Fibroblast of lung (primary cell): ENCODE measurements at regions not wholly inside any gene's neighbourhood (a gene's known extent, or its start where the extent isn't known, plus 50 kb on each side); places are given as distances from the start of the nearest gene placed in this dataset.
A peak's percentile ranks its signal among the peaks of the same experiment; 100 is the strongest.

Experiments used
- DNase-seq, 2 donors: peaks; one replicate each; pipeline versions ENCODE4 v3.0.0 to v3.0.0-alpha.2; 2010; ENCODE audit warnings: low read depth in 2 of 2
- H2AFZ ChIP-seq: 2 replicates; pipeline ENCODE4 v1.5.1; 2012; ENCODE audit warnings: low read length, control low read depth, inconsistent platforms
- H3K27ac ChIP-seq: 2 replicates; pipeline ENCODE4 v1.5.1; 2011; ENCODE audit warnings: low read length, control low read depth; ENCODE audit not compliant: insufficient read depth
- H3K27me3 ChIP-seq: 2 replicates; pipeline ENCODE4 v1.5.1; 2011; ENCODE audit warnings: mild to moderate bottlenecking, low read length; ENCODE audit not compliant: control insufficient read depth, insufficient read depth
- H3K36me3 ChIP-seq: 2 replicates; pipeline ENCODE4 v1.5.1; 2011; ENCODE audit warnings: low read length; ENCODE audit not compliant: control insufficient read depth, insufficient read depth
- H3K4me1 ChIP-seq: 2 replicates; pipeline ENCODE4 v1.5.1; 2011; ENCODE audit warnings: low read length; ENCODE audit not compliant: control insufficient read depth, insufficient read depth; ENCODE audit errors: extremely low read depth
- H3K4me2 ChIP-seq: 2 replicates; pipeline ENCODE4 v1.5.1; 2011; ENCODE audit warnings: low read length, control low read depth; ENCODE audit not compliant: insufficient read depth; ENCODE audit errors: extremely low read depth
- H3K4me3 ChIP-seq, 4 experiments: fragments of 200-600 bp in 1 of 4; sonication (generic) in 1 of 4; replicated peaks in 1 of 4; 2 replicates each; pipeline ENCODE4 v1.5.1; 2011 to 2016; ENCODE audit warnings: low read length in 4 of 4, low read depth in 3 of 4, mild to moderate bottlenecking in 3 of 4, control low read depth in 2 of 4, inconsistent platforms in 1 of 4, mixed read lengths in 1 of 4; ENCODE audit not compliant: insufficient read depth in 1 of 4; ENCODE audit errors: control extremely low read depth in 1 of 4
- H3K79me2 ChIP-seq: 2 replicates; pipeline ENCODE4 v1.5.1; 2012; ENCODE audit warnings: mild to moderate bottlenecking, low read length, inconsistent platforms; ENCODE audit not compliant: control insufficient read depth, insufficient read depth
- H3K9ac ChIP-seq: 2 replicates; pipeline ENCODE4 v1.5.1; 2011; ENCODE audit warnings: mild to moderate bottlenecking, low read length, control low read depth; ENCODE audit not compliant: insufficient read depth
- H3K9me3 ChIP-seq: 2 replicates; pipeline ENCODE4 v1.5.1; 2012; ENCODE audit warnings: low read depth, low read length; ENCODE audit not compliant: control insufficient read depth, insufficient read depth
- H4K20me1 ChIP-seq: 2 replicates; pipeline ENCODE4 v1.5.1; 2011; ENCODE audit warnings: low read length; ENCODE audit not compliant: control insufficient read depth, insufficient read depth; ENCODE audit errors: extremely low read depth
- EZH2 ChIP-seq: IDR thresholded peaks from 2 replicates; pipeline ENCODE4 v1.5.1; 2012; ENCODE audit warnings: low read length, control low read depth, mild to moderate bottlenecking; ENCODE audit errors: missing control alignments
- TF ChIP-seq, protein P1 (sequence below), 2 donors: IDR thresholded peaks in 1 of 2; conservative IDR thresholded peaks in 1 of 2; 1 replicate in 1 of 2; 2 replicates in 1 of 2; pipeline ENCODE4 v1.5.1; 2011 to 2012; ENCODE audit warnings: low read length in 2 of 2, control low read depth in 1 of 2, inconsistent platforms in 1 of 2, low read depth in 1 of 2, mild to moderate bottlenecking in 1 of 2

DNA sequence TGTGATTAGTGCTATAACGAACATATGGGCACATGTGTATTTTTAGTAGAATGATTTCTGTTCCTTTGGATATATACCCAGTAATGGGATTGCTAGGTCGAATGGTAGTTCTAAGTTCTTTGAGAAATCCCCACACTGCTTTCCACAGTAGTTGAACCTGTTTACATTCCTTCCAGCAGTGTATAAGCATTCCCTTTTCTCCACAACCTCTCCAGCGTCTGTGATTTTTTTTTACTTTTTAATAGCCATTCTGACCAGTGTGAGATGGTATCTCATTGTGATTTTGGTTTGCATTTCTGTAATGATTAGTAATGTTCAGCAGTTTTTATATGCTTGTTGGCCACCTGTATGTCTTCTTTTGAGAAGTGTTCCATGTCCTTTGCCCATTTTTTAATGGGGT is 81.8 kb upstream of the SLC44A3 start:
- peak in 1 of 2 donors; percentile 59 for DNase-seq
- H3K27ac ChIP-seq, result no peak overlapping the region

DNA sequence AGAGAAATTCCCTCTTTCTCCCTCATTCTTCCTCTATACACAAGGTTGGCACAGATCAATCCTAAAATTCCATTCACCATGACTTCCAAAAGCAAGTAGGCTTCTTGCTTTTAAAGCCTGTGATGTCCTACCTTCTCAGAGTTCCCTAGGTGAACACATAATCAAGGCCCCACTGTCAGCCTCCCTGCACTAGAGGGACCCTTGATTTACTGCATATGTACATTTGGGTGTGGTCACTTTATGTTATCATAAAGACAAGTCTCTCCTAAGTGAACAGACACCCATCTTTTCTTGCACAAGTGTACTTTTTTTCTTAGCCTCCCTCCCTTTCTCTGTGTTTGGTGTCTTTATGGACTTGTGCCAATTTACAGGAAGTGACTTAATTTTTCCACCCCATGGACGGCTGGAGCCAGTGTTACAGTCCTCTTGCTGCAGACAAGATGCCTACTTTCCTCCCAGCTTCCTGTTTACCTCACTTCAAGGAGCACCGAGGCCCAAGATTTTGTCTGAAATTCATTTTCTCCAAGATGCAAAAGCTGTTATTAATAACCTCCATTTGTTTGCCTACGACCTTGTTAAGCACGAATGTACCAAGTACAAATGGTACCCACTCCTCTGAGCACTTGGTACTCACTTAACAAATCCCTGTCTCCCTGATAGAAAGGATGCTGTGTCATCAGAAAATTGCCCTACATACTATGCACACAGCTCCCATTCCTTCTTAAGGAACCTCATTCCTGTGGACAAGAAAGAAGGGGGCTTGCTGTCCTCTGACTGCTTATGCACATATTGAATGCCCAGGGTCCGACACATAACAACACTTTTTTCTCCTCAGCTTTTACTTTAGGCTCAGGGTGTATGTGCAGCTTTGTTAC is 82.8 kb upstream of the SLC44A3 start:
- H2AFZ ChIP-seq, result no peak overlapping the region
- H3K9me3 ChIP-seq, result no peaks in the 10 kb centered on the region

More for the DNA sequence above, 81.8 kb upstream of the SLC44A3 start:
- peaks cover 16% of the 10 kb centered on the region for H3K4me1 ChIP-seq
- H3K9me3 ChIP-seq, result no peaks in the 10 kb centered on the region
- no peaks in the 10 kb centered on the region for H3K36me3 ChIP-seq
- no peak overlapping the region for H2AFZ ChIP-seq
- H3K79me2 ChIP-seq, result no peaks in the 10 kb centered on the region
- no peak overlapping the region for H3K4me2 ChIP-seq
- no peaks in the 10 kb centered on the region for H3K27me3 ChIP-seq
- TF ChIP-seq, protein P1, sequence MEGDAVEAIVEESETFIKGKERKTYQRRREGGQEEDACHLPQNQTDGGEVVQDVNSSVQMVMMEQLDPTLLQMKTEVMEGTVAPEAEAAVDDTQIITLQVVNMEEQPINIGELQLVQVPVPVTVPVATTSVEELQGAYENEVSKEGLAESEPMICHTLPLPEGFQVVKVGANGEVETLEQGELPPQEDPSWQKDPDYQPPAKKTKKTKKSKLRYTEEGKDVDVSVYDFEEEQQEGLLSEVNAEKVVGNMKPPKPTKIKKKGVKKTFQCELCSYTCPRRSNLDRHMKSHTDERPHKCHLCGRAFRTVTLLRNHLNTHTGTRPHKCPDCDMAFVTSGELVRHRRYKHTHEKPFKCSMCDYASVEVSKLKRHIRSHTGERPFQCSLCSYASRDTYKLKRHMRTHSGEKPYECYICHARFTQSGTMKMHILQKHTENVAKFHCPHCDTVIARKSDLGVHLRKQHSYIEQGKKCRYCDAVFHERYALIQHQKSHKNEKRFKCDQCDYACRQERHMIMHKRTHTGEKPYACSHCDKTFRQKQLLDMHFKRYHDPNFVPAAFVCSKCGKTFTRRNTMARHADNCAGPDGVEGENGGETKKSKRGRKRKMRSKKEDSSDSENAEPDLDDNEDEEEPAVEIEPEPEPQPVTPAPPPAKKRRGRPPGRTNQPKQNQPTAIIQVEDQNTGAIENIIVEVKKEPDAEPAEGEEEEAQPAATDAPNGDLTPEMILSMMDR (conservative IDR thresholded peaks at IDR 0.05 in 1 of 2, IDR thresholded peaks at IDR 0.05 in 1 of 2; ENCODE audit: low read depth in 1 of 2, low read length in 2 of 2), result no peak
- TF ChIP-seq EZH2, result no peak
- no peak overlapping the region for H3K4me3 ChIP-seq
- H3K9ac ChIP-seq, result no peak overlapping the region
- no peaks in the 10 kb centered on the region for H4K20me1 ChIP-seq

DNA sequence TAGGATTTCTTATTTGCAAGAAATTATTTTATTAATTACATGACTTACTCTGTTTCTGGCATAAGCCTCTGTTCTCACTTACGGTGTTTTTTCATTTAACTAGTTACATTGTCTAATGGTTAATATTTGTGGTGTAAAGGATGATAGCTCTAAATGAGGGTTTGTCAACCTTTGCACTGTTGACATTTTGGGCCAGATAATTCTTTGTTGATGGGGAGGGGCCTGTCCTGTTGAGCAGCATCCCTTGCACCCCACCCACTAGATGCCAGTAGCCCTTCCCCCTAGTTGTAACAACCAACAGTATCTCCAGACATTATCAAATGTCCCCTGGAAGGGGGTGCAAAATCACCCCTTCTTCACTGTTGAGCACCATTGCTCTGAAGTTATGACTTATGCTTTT is 83.6 kb upstream of the SLC44A3 start:
- no peak overlapping the region for H3K4me3 ChIP-seq

More for the DNA sequence above, 82.8 kb upstream of the SLC44A3 start:
- Histone ChIP-seq H3K4me2 (no peak overlapping the region), H3K36me3 (no peaks in the 10 kb centered on the region), H3K4me3 (no peak overlapping the region), H3K79me2 (no peaks in the 10 kb centered on the region), H3K4me1 (peaks cover 16% of the 10 kb centered on the region), H3K9ac (no peak overlapping the region), H3K27ac (no peak overlapping the region), H3K27me3 (no peaks in the 10 kb centered on the region), H4K20me1 (no peaks in the 10 kb centered on the region)
- DNase-seq, result peak; percentile 49 to 71
- TF ChIP-seq, protein P1 (conservative IDR thresholded peaks at IDR 0.05 in 1 of 2, IDR thresholded peaks at IDR 0.05 in 1 of 2; ENCODE audit: low read depth in 1 of 2, low read length in 2 of 2), result no peak
- TF ChIP-seq EZH2, result no peak

More for the DNA sequence above, 83.6 kb upstream of the SLC44A3 start:
- no peak overlapping the region for H3K27ac ChIP-seq
- DNase-seq, result no peak
- H3K9me3 ChIP-seq, result no peaks in the 10 kb centered on the region
- H3K79me2 ChIP-seq, result no peaks in the 10 kb centered on the region
- no peak for TF ChIP-seq EZH2
- TF ChIP-seq, protein P1 (conservative IDR thresholded peaks at IDR 0.05 in 1 of 2, IDR thresholded peaks at IDR 0.05 in 1 of 2; ENCODE audit: low read depth in 1 of 2, low read length in 2 of 2), result no peak
- H3K4me1 ChIP-seq, result peaks cover 18% of the 10 kb centered on the region
- H2AFZ ChIP-seq, result no peak overlapping the region
- H3K9ac ChIP-seq, result no peak overlapping the region
- H3K36me3 ChIP-seq, result no peaks in the 10 kb centered on the region
- no peaks in the 10 kb centered on the region for H3K27me3 ChIP-seq
- H3K4me2 ChIP-seq, result no peak overlapping the region
- H4K20me1 ChIP-seq, result no peaks in the 10 kb centered on the region
